ENCODE measurements at regions not wholly inside any gene's neighbourhood (a gene's known extent, or its start where the extent isn't known, plus 50 kb on each side); places are given as distances from the start of the nearest gene placed in this dataset.

DNA sequence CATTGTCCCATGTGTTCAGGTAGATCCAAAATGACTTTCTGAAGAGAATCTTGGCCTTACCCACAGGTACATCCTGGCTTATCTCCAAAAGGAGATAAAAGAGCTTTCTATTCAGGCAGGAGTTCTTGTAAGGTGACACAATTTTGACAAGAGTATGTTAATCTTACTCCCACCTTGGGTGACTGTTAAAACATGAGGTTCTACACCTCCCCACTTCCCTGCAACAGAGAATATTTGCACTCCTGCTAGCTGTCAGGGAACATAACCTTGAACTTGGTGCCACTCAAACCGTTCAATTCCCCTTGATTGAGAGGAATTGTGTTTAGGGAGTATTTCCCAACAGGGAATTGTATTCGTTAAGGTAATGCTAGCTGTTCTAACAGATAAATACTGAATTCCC is 372.5 kb upstream of the KLHL29 start:
- Histone ChIP-seq H3K27ac (no peak overlapping the region), H3K4me1 (no peaks in the 10 kb centered on the region), H3K4me3 (no peak overlapping the region), H3K9me3 (no peaks in the 10 kb centered on the region), H3K36me3 (no peaks in the 10 kb centered on the region), H3K27me3 (no peaks in the 10 kb centered on the region)
- ATAC-seq (no peak), DNase-seq (no peak)
- intact Hi-C loops (cut with DNase I), result no loop called here
- TF ChIP-seq, protein P1, sequence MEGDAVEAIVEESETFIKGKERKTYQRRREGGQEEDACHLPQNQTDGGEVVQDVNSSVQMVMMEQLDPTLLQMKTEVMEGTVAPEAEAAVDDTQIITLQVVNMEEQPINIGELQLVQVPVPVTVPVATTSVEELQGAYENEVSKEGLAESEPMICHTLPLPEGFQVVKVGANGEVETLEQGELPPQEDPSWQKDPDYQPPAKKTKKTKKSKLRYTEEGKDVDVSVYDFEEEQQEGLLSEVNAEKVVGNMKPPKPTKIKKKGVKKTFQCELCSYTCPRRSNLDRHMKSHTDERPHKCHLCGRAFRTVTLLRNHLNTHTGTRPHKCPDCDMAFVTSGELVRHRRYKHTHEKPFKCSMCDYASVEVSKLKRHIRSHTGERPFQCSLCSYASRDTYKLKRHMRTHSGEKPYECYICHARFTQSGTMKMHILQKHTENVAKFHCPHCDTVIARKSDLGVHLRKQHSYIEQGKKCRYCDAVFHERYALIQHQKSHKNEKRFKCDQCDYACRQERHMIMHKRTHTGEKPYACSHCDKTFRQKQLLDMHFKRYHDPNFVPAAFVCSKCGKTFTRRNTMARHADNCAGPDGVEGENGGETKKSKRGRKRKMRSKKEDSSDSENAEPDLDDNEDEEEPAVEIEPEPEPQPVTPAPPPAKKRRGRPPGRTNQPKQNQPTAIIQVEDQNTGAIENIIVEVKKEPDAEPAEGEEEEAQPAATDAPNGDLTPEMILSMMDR (IDR thresholded peaks at IDR 0.05), result no peak

DNA sequence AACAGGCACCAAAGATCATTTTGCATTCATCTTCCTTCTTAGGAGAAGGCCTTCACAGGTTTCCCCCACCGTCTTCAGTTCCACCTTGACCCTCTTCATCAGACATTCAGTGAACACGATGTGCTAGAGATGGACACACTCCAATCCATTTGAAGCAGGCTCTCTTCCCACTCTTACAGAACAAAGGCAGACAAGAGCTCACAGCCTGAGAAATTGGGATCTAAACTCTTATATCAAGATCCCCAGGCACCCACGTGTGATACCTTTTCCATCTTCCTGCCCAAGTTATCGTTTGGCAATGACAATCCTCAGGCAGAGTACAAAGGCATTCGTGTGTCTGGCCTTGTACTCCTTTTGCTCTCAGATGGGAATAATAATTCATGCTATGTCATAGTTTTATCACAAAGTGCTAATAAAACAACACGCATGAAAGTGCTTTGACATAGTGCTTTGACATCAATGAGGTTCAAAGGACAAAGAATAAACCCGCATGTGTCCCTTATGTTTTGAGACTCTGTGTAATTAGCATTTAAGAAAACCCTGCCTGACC is 369.3 kb upstream of the KLHL29 start:
- intact Hi-C loops (cut with DNase I), result no loop called here
- ATAC-seq (no peak), DNase-seq (no peak)
- Histone ChIP-seq H3K4me3 (no peak overlapping the region), H3K27me3 (no peaks in the 10 kb centered on the region), H3K4me1 (no peaks in the 10 kb centered on the region), H3K9me3 (no peaks in the 10 kb centered on the region), H3K36me3 (no peaks in the 10 kb centered on the region), H3K27ac (no peak overlapping the region)
- TF ChIP-seq, protein P1 (IDR thresholded peaks at IDR 0.05), result no peak

DNA sequence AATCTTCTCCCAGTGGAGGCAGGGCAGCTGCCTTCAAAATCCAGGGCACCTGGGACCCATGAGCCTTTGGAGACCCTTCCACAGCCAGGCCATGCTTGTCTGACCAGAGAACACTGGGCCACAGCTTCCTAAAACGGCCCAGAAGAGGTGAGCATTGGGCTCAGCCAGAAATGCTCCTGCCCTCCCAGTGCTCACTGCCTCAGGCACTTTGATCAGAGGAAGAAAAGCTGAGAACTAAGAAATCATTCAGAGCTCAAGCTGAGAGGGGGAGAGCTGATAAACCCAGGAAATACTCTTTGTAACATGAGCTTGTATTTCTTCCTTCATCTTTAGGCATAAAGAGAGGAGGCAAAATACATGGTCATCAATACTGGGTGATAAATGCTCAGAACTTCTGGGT is 365.5 kb upstream of the KLHL29 start:
- H3K9me3 ChIP-seq, result no peaks in the 10 kb centered on the region
- H3K4me1 ChIP-seq, result no peaks in the 10 kb centered on the region
- DNase-seq, result no peak
- no peak for ATAC-seq
- H3K27ac ChIP-seq, result no peak overlapping the region
- H3K27me3 ChIP-seq, result no peaks in the 10 kb centered on the region
- intact Hi-C loops (cut with DNase I), result no loop called here
- H3K36me3 ChIP-seq, result no peaks in the 10 kb centered on the region
- TF ChIP-seq, protein P1 (IDR thresholded peaks at IDR 0.05), result no peak
- H3K4me3 ChIP-seq, result no peak overlapping the region

DNA sequence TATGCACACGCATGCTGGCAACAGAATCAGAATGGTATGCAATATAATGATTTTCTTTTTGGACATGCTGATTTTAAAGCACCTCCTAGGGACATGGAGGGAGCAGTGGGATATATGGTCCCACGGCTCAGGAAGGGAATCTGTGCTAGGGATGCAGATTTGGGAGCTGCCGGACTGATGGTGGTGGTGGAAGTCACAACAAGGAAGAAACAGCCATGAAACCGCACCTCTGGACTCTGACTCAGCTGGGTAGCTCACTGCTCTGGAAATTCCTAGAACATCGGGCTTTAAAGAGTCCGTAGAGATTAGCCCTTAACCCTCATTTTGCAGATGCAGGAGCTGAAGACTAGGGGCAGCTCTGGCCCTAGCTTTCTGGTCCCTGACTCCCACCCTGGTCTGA is 364.3 kb upstream of the KLHL29 start:
- no peaks in the 10 kb centered on the region for H3K36me3 ChIP-seq
- no peaks in the 10 kb centered on the region for H3K27me3 ChIP-seq
- no peaks in the 10 kb centered on the region for H3K9me3 ChIP-seq
- ATAC-seq, result no peak
- TF ChIP-seq, protein P1 (IDR thresholded peaks at IDR 0.05), result no peak
- intact Hi-C loops (cut with DNase I), result no loop called here
- no peaks in the 10 kb centered on the region for H3K4me1 ChIP-seq
- no peak overlapping the region for H3K27ac ChIP-seq
- H3K4me3 ChIP-seq, result no peak overlapping the region
- no peak for DNase-seq

DNA sequence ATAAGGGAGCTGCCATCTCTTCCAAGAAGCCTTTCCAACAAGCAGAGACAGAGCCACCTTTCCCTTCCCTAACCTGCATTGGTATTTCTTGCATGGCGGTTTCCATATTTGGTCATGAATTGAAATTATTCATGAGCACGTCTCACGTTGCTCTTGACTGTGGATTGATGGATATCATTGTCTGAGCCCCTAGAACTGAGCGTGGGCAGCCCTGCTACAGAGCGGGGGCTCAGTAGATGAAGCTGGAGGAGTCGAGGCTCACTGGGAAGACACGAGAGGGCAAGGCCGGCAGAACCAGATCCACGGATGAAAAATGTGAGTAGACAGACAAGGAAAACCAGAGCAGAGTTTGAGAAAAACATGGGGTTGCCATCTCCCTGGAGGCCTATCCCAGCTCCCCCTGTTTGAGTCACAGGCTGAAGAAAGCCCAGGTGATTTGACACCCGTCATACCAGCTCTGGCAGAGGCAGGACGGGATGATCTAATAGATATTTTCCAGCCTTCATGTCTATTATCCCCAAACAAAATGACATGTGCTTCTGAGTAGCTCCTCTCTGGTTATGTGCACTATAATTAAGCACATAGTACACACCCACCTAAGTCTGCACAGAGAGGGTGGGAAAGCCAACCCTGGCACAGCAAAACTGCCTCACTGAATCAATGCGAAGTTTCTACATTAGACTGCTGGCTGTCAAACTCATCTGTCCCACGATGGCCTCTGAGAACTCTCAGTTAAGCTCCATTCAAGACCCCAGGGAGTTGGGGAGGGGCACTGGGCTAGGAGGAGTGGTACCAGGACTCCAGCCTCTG is 363.5 kb upstream of the KLHL29 start:
- TF ChIP-seq, protein P1 (IDR thresholded peaks at IDR 0.05), result no peak
- Histone ChIP-seq H3K27me3 (no peaks in the 10 kb centered on the region), H3K4me1 (no peaks in the 10 kb centered on the region), H3K36me3 (no peaks in the 10 kb centered on the region), H3K27ac (no peak overlapping the region), H3K4me3 (no peak overlapping the region), H3K9me3 (no peaks in the 10 kb centered on the region)
- ATAC-seq (no peak), DNase-seq (no peak)
- intact Hi-C loops (cut with DNase I), result no loop called here
